WTC11 (cell line): ENCODE measurements at regions not wholly inside any gene's neighbourhood (a gene's known extent, or its start where the extent isn't known, plus 50 kb on each side); places are given as distances from the start of the nearest gene placed in this dataset.
A peak's percentile ranks its signal among the peaks of the same experiment; 100 is the strongest.

ENCODE experiments used
- ATAC-seq: fragments of 200-7000 bp; cut with Tn5 transposase; 2 replicates; pipeline ENCODE4 v1.10.0; 2021; ENCODE audit warnings: mild to moderate bottlenecking, moderate library complexity
- CTCF ChIA-PET: fragments of 300-600 bp; sonication (Branson Sonifier 250); formaldehyde crosslinking; loops from one replicate; lab custom pipeline; 2021; ENCODE audit warnings: antibody characterized with exemption; lab: Charles Lee
- POLR2A ChIA-PET: fragments of 350-600 bp; sonication (Branson Sonifier 250); formaldehyde crosslinking; loops from one replicate; lab custom pipeline; 2021; ENCODE audit warnings: antibody characterized with exemption; lab: Charles Lee
- DNase-seq: peaks from one replicate; pipeline ENCODE4 v3.0.0; 2021; ENCODE audit warnings: low spot score
- H3K27ac Mint-ChIP-seq: 2 replicates; pipeline ENCODE4 v1.8.0; 2021; ENCODE audit warnings: mixed read lengths
- H3K27me3 Mint-ChIP-seq: 2 replicates; pipeline ENCODE4 v1.8.0; 2021; ENCODE audit warnings: low read depth, mild to moderate bottlenecking, moderate library complexity, mixed read lengths
- H3K36me3 Mint-ChIP-seq: 2 replicates; pipeline ENCODE4 v1.8.0; 2021; ENCODE audit warnings: mixed read lengths
- H3K4me1 Mint-ChIP-seq: 2 replicates; pipeline ENCODE4 v1.8.0; 2022; ENCODE audit warnings: mixed read lengths
- H3K4me3 Mint-ChIP-seq: 2 replicates; pipeline ENCODE4 v1.8.0; 2021; ENCODE audit warnings: mild to moderate bottlenecking, moderate library complexity, mixed read lengths
- H3K9me3 Mint-ChIP-seq: 2 replicates; pipeline ENCODE4 v1.8.0; 2021; ENCODE audit warnings: mixed read lengths
- AFF4 ChIP-seq: sonication (generic); formaldehyde crosslinking; IDR thresholded peaks from 2 replicates; pipeline ENCODE4 v1.8.1; 2023; ENCODE audit warnings: mild to moderate bottlenecking, missing genetic modification reagents, borderline replicate concordance
- AR ChIP-seq: fragments of 250-450 bp; sonication (Bioruptor Pico); IDR thresholded peaks from 2 replicates; pipeline ENCODE4 v1.9.0; 2021; ENCODE audit warnings: mild to moderate bottlenecking
- CTCF ChIP-seq: fragments of 200-600 bp; IDR thresholded peaks from 2 replicates; pipeline ENCODE4 v1.8.0; 2022; ENCODE audit warnings: antibody characterized with exemption
- FOXJ3 ChIP-seq: sonication (generic); formaldehyde crosslinking; IDR thresholded peaks from 2 replicates; pipeline ENCODE4 v1.9.0; 2021; ENCODE audit warnings: missing genetic modification reagents, mild to moderate bottlenecking, borderline replicate concordance
- GTF2I ChIP-seq: fragments of 250-450 bp; sonication (Bioruptor Pico); conservative IDR thresholded peaks from 2 replicates; pipeline ENCODE4 v1.4.0; 2021; ENCODE audit warnings: mild to moderate bottlenecking
- NR3C1 ChIP-seq: sonication (generic); formaldehyde crosslinking; conservative IDR thresholded peaks from 2 replicates; pipeline ENCODE4 v1.8.1; 2023; ENCODE audit warnings: low read depth, mild to moderate bottlenecking, missing genetic modification reagents
- TF ChIP-seq, protein P1 (sequence below): fragments of 250-450 bp; sonication (Bioruptor Pico); IDR thresholded peaks from 2 replicates; pipeline ENCODE4 v1.9.0; 2021; ENCODE audit warnings: moderate library complexity, mild to moderate bottlenecking, inconsistent platforms, borderline replicate concordance
- TF ChIP-seq, protein P2 (sequence below): sonication (generic); formaldehyde crosslinking; IDR thresholded peaks from 2 replicates; pipeline ENCODE4 v1.8.1; 2023; ENCODE audit warnings: mild to moderate bottlenecking, moderate library complexity, missing genetic modification reagents
- TF ChIP-seq, protein P3 (sequence below): fragments of 250-450 bp; sonication (Bioruptor Pico); IDR thresholded peaks from 2 replicates; pipeline ENCODE4 v1.8.0; 2021; ENCODE audit warnings: mild to moderate bottlenecking

DNA sequence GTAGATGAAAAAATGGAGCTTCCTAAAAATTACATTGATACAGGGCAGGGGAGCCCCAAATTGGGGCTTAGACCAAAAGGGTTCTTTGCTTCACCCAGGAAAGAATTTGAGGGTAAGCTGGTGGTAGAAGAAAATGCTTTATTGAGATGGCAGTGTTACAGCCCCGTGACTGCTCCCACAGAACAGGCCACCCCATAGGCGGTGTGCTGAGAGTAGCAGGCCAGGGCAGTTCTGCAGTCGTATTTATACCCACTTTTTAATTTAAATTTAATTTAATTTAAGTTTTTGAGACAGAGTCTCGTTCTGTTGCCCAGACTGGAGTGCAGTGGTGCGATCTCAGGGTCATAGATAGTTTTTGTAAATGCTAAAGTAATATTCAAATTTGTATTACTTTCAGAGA is 265.0 kb downstream of the CDH26 start (continued):
- TF ChIP-seq, protein P1, sequence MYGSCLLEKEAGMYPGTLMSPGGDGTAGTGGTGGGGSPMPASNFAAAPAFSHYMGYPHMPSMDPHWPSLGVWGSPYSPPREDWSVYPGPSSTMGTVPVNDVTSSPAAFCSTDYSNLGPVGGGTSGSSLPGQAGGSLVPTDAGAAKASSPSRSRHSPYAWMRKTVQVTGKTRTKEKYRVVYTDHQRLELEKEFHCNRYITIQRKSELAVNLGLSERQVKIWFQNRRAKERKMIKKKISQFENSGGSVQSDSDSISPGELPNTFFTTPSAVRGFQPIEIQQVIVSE = no peak

DNA sequence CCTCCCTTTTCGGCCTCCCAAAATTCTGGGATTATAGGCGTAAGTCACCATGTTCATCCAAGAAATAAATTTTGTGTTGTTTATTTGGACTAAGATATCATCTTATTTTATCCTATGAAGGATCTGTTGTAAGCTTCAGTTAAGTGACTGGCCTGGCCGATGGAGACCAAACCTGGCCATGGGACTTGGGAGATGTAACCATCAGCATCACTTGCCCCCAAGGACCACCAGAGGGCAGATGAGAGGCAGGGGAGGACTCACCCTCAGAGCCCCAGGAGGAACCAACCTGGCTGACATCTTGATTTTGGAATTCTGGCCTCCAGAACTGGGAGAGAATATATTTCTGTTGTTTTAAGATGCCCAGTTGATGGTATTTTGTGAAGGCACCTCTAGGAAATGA is 266.7 kb downstream of the CDH26 start:
- DNase-seq = peak; percentile 55
- peak; percentile 41 for ATAC-seq
- H3K36me3 Mint-ChIP-seq = peaks cover 9% of the 10 kb centered on the region
- no peaks in the 10 kb centered on the region for H3K4me1 Mint-ChIP-seq
- H3K9me3 Mint-ChIP-seq = peaks cover 42% of the 10 kb centered on the region
- H3K27me3 Mint-ChIP-seq = peaks cover 28% of the 10 kb centered on the region
- ChIA-PET POLR2A (no interaction called here), CTCF (interaction anchor here (0.5 to 3.7 kb wide), 7 partner anchors 14 to 401 kb away, joined by 3 to 14 read pairs (median 3); no protein-coding TSS in a partner anchor)
- no peak overlapping the region for H3K27ac Mint-ChIP-seq
- no peak overlapping the region for H3K4me3 Mint-ChIP-seq
- TF ChIP-seq FOXJ3 (CRISPR knock-in tag) (no peak), CTCF (peak; percentile 30), AR (CRISPR knock-in tag) (no peak), GTF2I (CRISPR knock-in tag) (no peak)

GRCh38 chr20:60228255-60228654 is 270.0 kb downstream of the CDH26 start:
- H3K27ac Mint-ChIP-seq = no peak overlapping the region
- DNase-seq = no peak
- POLR2A ChIA-PET = no interaction called here
- peaks cover under 1% of the 10 kb centered on the region; the same call in 1 of the 2 replicates for H3K4me1 Mint-ChIP-seq
- peaks cover 17% of the 10 kb centered on the region for H3K36me3 Mint-ChIP-seq
- TF ChIP-seq, protein P2, sequence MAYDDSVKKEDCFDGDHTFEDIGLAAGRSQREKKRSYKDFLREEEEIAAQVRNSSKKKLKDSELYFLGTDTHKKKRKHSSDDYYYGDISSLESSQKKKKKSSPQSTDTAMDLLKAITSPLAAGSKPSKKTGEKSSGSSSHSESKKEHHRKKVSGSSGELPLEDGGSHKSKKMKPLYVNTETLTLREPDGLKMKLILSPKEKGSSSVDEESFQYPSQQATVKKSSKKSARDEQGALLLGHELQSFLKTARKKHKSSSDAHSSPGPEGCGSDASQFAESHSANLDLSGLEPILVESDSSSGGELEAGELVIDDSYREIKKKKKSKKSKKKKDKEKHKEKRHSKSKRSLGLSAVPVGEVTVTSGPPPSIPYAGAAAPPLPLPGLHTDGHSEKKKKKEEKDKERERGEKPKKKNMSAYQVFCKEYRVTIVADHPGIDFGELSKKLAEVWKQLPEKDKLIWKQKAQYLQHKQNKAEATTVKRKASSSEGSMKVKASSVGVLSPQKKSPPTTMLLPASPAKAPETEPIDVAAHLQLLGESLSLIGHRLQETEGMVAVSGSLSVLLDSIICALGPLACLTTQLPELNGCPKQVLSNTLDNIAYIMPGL (CRISPR knock-in tag) = no peak
- TF ChIP-seq, protein P3, sequence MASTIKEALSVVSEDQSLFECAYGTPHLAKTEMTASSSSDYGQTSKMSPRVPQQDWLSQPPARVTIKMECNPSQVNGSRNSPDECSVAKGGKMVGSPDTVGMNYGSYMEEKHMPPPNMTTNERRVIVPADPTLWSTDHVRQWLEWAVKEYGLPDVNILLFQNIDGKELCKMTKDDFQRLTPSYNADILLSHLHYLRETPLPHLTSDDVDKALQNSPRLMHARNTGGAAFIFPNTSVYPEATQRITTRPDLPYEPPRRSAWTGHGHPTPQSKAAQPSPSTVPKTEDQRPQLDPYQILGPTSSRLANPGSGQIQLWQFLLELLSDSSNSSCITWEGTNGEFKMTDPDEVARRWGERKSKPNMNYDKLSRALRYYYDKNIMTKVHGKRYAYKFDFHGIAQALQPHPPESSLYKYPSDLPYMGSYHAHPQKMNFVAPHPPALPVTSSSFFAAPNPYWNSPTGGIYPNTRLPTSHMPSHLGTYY (CRISPR knock-in tag) = no peak
- TF ChIP-seq NR3C1 (CRISPR knock-in tag) (no peak), AFF4 (CRISPR knock-in tag) (no peak)
- peaks cover 40% of the 10 kb centered on the region for H3K9me3 Mint-ChIP-seq
- ATAC-seq = no peak
- H3K4me3 Mint-ChIP-seq = no peak overlapping the region
- H3K27me3 Mint-ChIP-seq = peaks cover 17% of the 10 kb centered on the region
- CTCF ChIA-PET = interaction anchor here (1.5 to 1.6 kb wide), 2 partner anchors 17 to 35 kb away, joined by 5 to 10 read pairs; no protein-coding TSS in a partner anchor
